ENCODE measurements at regions not wholly inside any gene's neighbourhood (a gene's known extent, or its start where the extent isn't known, plus 50 kb on each side); places are given as distances from the start of the nearest gene placed in this dataset.

DNA sequence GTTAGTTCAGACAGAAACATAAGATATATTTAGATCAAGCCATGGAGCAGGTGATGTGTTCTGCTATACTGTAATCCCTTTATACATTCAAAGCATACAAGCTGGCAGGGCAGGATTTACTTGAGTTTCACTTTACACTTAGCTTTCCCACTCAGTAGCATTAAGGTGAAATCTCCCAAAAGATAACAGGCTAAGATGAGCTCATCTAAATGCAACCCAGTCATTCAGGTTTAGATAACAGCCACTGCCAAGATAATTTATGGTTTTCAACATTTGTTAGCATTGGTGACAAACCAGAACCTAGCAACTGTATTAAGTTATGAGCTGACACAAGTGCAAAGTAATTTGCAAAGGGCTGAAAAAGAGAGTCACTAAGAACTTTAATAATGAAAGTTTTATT is 925.1 kb upstream of the ATXN7L3B start:
- TF ChIP-seq CTCF (IDR thresholded peaks at IDR 0.05) (no peak), POLR2A (IDR thresholded peaks at IDR 0.05) (no peak)
- DNase-seq (ENCODE audit: low spot score in 2 of 2): no peak
- intact Hi-C loops (cut with DNase I; ENCODE audit: low total_unique reads): no loop called here
- H3K4me3 ChIP-seq (ENCODE audit: low read depth, poor library complexity, severe bottlenecking): no peak overlapping the region

DNA sequence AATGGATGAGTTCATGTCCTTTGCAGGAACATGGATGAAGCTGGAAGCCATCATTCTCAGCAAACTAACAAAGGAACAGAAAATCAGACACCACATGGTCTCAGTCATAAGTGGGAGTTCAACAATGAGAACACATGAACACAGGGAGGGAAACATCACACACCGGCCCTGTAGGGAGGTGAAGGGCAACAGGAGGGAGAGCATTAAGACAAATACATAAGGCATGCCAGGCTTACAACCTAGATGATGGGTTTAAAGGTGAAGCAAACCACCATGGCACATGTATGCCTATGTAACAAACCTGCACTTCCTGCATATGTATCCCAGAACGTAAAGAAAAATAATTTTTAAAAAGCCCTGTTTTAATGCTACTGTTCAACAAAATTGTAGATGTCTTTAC is 914.2 kb upstream of the ATXN7L3B start:
- WGBS, 2 donors: 76 to 83% methylated on average over 2 of the region's 2 CpGs
- TF ChIP-seq POLR2A (IDR thresholded peaks at IDR 0.05) (no peak), CTCF (IDR thresholded peaks at IDR 0.05) (no peak)
- H3K4me3 ChIP-seq (ENCODE audit: low read depth, poor library complexity, severe bottlenecking): no peak overlapping the region
- DNase-seq (ENCODE audit: low spot score in 2 of 2): no peak
- intact Hi-C loops (cut with DNase I; ENCODE audit: low total_unique reads): no loop called here

DNA sequence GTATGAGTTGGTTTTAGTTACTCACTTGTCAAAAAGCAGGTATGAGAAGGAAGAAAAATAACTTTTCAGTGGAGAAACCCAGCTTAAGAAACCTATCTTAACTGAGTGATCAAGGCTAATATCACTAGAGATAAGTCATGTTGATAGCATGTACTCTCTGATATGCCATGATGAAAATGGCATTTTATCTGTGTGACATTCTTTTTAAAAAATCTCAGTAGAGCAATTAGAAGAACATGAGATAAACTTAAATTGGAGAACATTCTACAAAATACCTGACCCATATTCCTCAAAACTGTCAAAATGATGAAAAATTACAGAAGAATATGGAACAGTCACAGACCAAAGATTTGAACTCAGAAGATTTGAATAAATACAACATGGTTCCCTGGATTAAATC is 912.4 kb upstream of the ATXN7L3B start:
- no peak overlapping the region for H3K4me3 ChIP-seq (ENCODE audit: low read depth, poor library complexity, severe bottlenecking)
- DNase-seq (ENCODE audit: low spot score in 2 of 2): no peak
- intact Hi-C loops (cut with DNase I; ENCODE audit: low total_unique reads): no loop called here
- TF ChIP-seq CTCF (IDR thresholded peaks at IDR 0.05): no peak
- TF ChIP-seq POLR2A (IDR thresholded peaks at IDR 0.05): no peak

DNA sequence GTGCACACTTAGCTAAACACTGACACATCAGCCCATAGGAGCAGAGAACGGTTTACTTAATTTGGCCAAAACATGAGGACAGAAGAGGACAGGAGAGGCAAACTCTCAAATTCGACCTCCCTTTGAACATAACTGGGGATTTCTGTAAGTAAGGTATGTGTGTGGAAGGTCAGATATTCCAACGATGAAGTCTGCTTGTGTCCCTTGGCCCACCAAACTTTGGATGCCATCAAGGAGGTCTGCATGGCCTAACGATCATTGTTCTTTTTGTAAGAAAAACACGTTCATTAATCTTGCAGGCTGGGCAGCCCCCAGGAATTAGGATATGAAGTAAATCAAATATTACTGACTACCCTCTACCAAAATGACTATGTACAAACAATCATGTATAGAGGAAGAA is 908.5 kb upstream of the ATXN7L3B start:
- WGBS, 2 donors: 79 to 81% methylated on average over 5 of the region's 5 CpGs
- intact Hi-C loops (cut with DNase I; ENCODE audit: low total_unique reads): no loop called here

DNA sequence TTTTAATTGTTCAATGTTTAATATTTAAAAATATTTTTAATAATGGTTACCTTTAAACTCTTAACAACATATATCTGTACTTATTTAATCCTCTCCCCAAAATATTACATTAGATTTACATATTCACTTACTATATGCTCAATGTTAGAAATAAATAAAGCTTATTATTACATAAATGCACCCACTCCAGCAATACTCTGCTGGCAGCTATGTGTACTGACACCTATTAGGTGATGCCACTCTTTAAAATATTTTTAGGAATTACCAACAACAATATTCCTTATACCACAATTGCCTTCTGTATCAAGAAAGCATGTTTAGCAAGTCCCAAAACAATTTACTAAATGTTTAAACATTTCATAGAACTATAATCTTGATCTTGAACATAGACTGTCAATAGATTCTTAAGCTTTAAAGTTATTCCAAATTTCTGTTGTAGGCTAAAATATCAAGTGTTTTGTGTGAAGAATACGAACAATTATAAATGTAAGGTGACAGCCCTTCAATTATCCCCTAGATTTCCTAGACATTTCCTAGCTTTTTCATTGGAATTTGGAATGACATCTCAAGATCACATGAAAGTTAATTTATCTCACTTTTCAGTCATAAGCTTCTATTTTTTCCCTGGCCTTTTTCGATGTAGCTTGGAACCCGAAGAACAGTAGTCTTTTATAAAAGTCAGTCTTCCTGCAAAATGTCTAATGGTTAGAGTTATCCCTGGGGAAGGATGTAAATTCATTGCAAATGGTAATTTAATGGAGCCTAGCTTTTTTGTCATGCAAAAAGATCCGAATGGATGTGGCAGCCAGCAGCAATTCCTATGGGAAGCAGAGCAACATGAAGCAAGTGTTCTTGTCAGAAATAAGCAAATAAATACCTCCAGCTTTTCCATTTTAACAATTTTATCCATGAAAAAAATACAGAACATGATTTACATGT is 907.5 kb upstream of the ATXN7L3B start:
- TF ChIP-seq CTCF (IDR thresholded peaks at IDR 0.05) (no peak), POLR2A (IDR thresholded peaks at IDR 0.05) (no peak)
- 32 to 47% methylated on average over 4 of the region's 4 CpGs for WGBS, 2 donors
- no peak overlapping the region for H3K4me3 ChIP-seq (ENCODE audit: low read depth, poor library complexity, severe bottlenecking)
- intact Hi-C loops (cut with DNase I; ENCODE audit: low total_unique reads): no loop called here
- DNase-seq (ENCODE audit: low spot score in 2 of 2): no peak

More for the DNA sequence above, 908.5 kb upstream of the ATXN7L3B start:
- TF ChIP-seq POLR2A (IDR thresholded peaks at IDR 0.05): no peak
- TF ChIP-seq CTCF (IDR thresholded peaks at IDR 0.05): no peak
- DNase-seq (ENCODE audit: low spot score in 2 of 2): no peak
- H3K4me3 ChIP-seq (ENCODE audit: low read depth, poor library complexity, severe bottlenecking): no peak overlapping the region

GRCh38 chr12:73632191-73632590 is 905.4 kb upstream of the ATXN7L3B start:
- intact Hi-C loops (cut with DNase I; ENCODE audit: low total_unique reads): no loop called here
- no peak for DNase-seq (ENCODE audit: low spot score in 2 of 2)
- no peak for TF ChIP-seq POLR2A (IDR thresholded peaks at IDR 0.05)
- TF ChIP-seq CTCF (IDR thresholded peaks at IDR 0.05): no peak
- H3K4me3 ChIP-seq (ENCODE audit: low read depth, poor library complexity, severe bottlenecking): no peak overlapping the region
